NCI-H774 (cell line): ENCODE measurements at regions not wholly inside any gene's neighbourhood (a gene's known extent, or its start where the extent isn't known, plus 50 kb on each side); places are given as distances from the start of the nearest gene placed in this dataset.
A peak's percentile ranks its signal among the peaks of the same experiment; 100 is the strongest.
"Not testable (repeated sequence)": the region's sequence is repeated elsewhere in the genome, so short reads cannot be mapped to it uniquely, and the experiment has no call there.

Experiments used
- DNase-seq: peaks from one replicate; lab custom pipeline; 2025; lab: John Stamatoyannopoulos, UW

- no peak for DNase-seq
Observed at GRCh38 chr6:170198298-170198697, 92.6 kb downstream of the DLL1 start.

- DNase-seq = no peak
Observed at GRCh38 chr6:170193326-170193821, 97.5 kb downstream of the DLL1 start.

GRCh38 chr6:170192905-170193304, 98.0 kb downstream of the DLL1 start:
- no peak for DNase-seq

GRCh38 chr6:170192101-170192500, 98.8 kb downstream of the DLL1 start:
- DNase-seq = not testable (repeated sequence)

GRCh38 chr6:170190046-170190445, 100.8 kb downstream of the DLL1 start:
- DNase-seq = no peak

- no peak for DNase-seq
Observed at GRCh38 chr6:170189236-170189635, 101.6 kb downstream of the DLL1 start.

- DNase-seq = peak; percentile 28
Observed at GRCh38 chr6:170188571-170189001, 102.3 kb downstream of the DLL1 start.

GRCh38 chr6:170187669-170188566, 103.0 kb downstream of the DLL1 start:
- no peak for DNase-seq

- no peak for DNase-seq
Observed at GRCh38 chr6:170186941-170187668, 103.8 kb downstream of the DLL1 start.

GRCh38 chr6:170186006-170186935, 104.6 kb downstream of the DLL1 start:
- DNase-seq = no peak

- DNase-seq = no peak
Observed at GRCh38 chr6:170185175-170185978, 105.5 kb downstream of the DLL1 start.

GRCh38 chr6:170184316-170184715, 106.6 kb downstream of the DLL1 start:
- DNase-seq = no peak

GRCh38 chr6:170183521-170183920, 107.4 kb downstream of the DLL1 start:
- DNase-seq = no peak

GRCh38 chr6:170182781-170183120, 108.1 kb downstream of the DLL1 start:
- DNase-seq = no peak

- DNase-seq = no peak
Observed at GRCh38 chr6:170182093-170182780, 108.6 kb downstream of the DLL1 start.

GRCh38 chr6:170181338-170181690, 109.6 kb downstream of the DLL1 start:
- DNase-seq = no peak

GRCh38 chr6:170180671-170181337, 110.1 kb downstream of the DLL1 start:
- no peak for DNase-seq

- no peak for DNase-seq
Observed at GRCh38 chr6:170179616-170180324, 111.1 kb downstream of the DLL1 start.
